ENCODE measurements at regions not wholly inside any gene's neighbourhood (a gene's known extent, or its start where the extent isn't known, plus 50 kb on each side); places are given as distances from the start of the nearest gene placed in this dataset.

DNA sequence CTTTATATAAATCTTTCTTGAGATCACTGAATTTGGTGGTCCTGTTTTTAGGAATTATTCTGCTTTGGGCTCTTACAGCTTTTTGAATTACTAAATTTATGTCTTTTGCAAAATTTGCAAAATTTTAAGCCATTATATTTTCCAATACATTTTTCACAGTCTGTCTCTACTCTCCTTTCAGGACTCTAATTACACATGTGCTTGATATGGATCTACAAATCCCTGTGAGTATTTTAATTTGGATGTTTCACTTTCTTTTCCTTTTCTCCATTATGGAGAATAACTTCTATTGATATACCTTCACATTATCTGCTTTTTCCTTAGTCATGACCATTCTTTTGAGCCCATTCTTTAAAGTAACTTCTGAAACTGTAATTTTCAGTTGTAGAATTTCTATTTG, 315.4 kb downstream of the DCAF12L2 start:
- no peaks in the 10 kb centered on the region for H3K36me3 ChIP-seq (ENCODE audit: insufficient read depth, low read length)
- no peaks in the 10 kb centered on the region for H3K4me1 ChIP-seq (ENCODE audit: insufficient read depth, low read length)
- no peak overlapping the region for H3K9ac ChIP-seq (ENCODE audit: low read depth, low read length)
- no peaks in the 10 kb centered on the region; the same call in 1 of the 2 replicates for H3K9me3 ChIP-seq (ENCODE audit: control insufficient read depth, insufficient read depth, low read length)

DNA sequence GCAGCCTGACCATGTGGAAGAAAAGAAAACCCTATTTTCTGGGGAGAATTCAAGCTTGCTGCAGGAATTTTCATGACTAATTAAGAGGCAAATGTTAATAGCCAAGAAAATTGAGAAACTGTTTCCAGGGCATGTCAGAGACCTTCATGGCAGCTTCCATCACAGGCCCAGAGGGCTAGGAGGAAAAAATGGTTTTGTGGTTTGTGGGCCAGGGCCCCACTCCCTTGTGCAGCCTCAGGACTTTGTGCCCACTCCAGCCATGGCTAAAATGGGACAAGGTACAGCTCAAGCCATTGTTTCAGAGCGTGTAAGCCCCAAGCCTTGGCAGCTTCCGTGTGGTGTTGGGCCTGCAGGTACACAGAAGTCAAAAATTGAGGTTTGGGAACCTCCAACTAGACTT, 282.9 kb downstream of the DCAF12L2 start:
- Histone ChIP-seq H3K36me3 (ENCODE audit: insufficient read depth, low read length) (no peaks in the 10 kb centered on the region), H3K9me3 (ENCODE audit: control insufficient read depth, insufficient read depth, low read length) (no peaks in the 10 kb centered on the region), H3K4me1 (ENCODE audit: insufficient read depth, low read length) (no peaks in the 10 kb centered on the region), H3K9ac (ENCODE audit: low read depth, low read length) (no peak overlapping the region)

DNA sequence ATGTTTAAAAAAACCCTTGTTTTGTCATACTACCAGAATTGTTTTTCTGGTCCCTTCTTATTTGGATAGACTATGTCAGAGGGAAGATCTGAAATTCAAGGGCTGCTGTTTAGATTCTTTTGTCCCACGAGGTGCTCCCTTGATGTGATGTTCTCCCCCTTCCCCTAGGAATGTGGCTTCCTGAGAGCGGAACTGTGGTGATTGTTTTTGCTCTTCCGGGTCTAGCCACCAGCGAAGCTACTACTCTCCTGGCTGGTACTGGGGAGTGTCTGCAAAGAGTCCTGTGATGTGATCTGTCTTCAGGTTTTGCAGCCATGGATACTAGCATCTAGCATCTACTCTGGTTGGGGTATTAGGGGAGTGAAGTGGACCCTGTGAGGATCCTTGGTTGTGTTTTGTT, 271.1 kb downstream of the DCAF12L2 start:
- H3K9ac ChIP-seq (ENCODE audit: low read depth, low read length): no peak overlapping the region
- no peaks in the 10 kb centered on the region for H3K4me1 ChIP-seq (ENCODE audit: insufficient read depth, low read length)
- H3K9me3 ChIP-seq (ENCODE audit: control insufficient read depth, insufficient read depth, low read length): no peaks in the 10 kb centered on the region; the same call in 1 of the 2 replicates
- H3K36me3 ChIP-seq (ENCODE audit: insufficient read depth, low read length): no peaks in the 10 kb centered on the region

DNA sequence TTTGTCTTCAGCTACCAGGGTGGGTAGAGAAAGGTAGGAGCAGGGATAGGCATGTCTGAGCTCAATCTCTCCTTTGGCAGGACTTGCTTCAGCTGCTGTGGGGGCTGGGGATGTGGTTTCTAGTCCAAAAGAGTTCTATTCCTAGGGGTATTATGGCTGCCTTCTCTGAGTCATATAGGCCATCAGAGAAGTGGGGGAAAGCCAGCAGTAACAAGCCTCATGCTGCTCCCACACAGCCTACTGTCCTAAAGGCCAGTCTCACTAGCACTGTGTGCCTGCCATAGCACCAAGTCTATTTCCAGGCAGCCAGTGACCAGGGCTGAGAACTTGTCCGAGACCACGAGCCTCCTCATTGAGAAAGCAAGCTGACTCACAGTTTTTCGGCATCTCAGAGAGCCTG, 270.6 kb downstream of the DCAF12L2 start:
- H3K9ac ChIP-seq (ENCODE audit: low read depth, low read length): no peak overlapping the region
- H3K4me1 ChIP-seq (ENCODE audit: insufficient read depth, low read length): no peaks in the 10 kb centered on the region
- no peaks in the 10 kb centered on the region; the same call in 1 of the 2 replicates for H3K9me3 ChIP-seq (ENCODE audit: control insufficient read depth, insufficient read depth, low read length)
- no peaks in the 10 kb centered on the region for H3K36me3 ChIP-seq (ENCODE audit: insufficient read depth, low read length)

DNA sequence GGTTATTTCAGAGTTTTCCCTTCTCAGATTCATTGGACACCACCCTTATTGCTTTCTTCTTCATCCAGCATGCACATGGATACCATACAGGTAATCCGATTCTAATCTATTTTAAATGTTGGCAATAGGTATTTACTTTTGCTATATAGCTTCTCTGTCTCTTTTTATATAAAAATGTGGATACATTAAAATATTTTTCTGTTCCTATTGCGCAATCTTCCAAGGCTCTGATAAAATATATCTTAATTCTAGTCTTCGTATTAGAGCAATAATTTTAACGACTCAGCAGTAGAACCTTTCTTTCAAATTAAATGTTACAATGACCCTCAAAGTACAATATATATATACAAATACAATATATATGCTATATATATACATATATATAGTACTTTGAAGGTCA, 239.8 kb downstream of the DCAF12L2 start:
- Histone ChIP-seq H3K4me1 (ENCODE audit: insufficient read depth, low read length) (no peaks in the 10 kb centered on the region), H3K36me3 (ENCODE audit: insufficient read depth, low read length) (no peaks in the 10 kb centered on the region), H3K9ac (ENCODE audit: low read depth, low read length) (no peak overlapping the region), H3K9me3 (ENCODE audit: control insufficient read depth, insufficient read depth, low read length) (no peaks in the 10 kb centered on the region)

DNA sequence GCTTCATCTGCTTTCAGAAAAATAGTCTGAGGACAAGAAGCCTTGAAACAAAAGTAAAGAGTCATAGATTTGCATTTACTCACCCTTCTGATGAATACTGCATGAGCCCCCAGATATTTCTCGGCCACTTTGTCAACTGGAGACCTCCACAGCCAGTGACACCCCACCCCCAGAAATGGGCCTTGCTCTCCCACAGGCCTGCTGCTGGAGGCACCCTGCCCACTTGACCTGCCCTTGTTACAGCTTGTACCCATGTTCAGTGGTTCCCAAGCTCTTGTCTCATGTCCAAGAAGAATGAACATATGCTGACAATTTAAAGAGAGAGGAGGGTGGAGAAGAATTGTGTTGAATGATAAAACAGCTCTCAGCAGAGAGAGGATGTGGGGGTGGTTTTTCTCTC, 225.1 kb downstream of the DCAF12L2 start:
- 0 out of 2 replicates have a peak, but pooled peaks cover 4% of the 10 kb centered on the region for H3K9me3 ChIP-seq (ENCODE audit: control insufficient read depth, insufficient read depth, low read length)
- no peaks in the 10 kb centered on the region for H3K36me3 ChIP-seq (ENCODE audit: insufficient read depth, low read length)
- no peaks in the 10 kb centered on the region for H3K4me1 ChIP-seq (ENCODE audit: insufficient read depth, low read length)
- no peak overlapping the region for H3K9ac ChIP-seq (ENCODE audit: low read depth, low read length)

DNA sequence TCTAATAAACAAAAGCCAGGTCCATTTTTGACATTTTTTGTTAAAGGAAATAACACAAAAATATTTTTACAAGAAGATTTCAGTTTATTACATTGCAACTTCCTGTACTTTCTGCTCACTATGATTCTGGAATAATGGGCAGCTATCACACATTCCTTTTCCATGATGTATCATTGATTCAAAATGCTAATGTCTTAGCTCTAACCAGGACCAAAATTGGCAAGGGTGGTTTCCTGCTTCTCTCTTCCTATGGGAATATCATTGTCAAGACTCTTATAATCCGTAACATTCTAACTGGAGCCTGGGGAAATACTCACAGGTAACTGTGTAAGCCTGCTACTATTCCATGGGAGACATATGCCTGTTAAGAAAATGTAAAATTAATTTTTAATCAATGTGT, 218.6 kb downstream of the DCAF12L2 start:
- no peaks in the 10 kb centered on the region for H3K36me3 ChIP-seq (ENCODE audit: insufficient read depth, low read length)
- H3K9me3 ChIP-seq (ENCODE audit: control insufficient read depth, insufficient read depth, low read length): no peaks in the 10 kb centered on the region

DNA sequence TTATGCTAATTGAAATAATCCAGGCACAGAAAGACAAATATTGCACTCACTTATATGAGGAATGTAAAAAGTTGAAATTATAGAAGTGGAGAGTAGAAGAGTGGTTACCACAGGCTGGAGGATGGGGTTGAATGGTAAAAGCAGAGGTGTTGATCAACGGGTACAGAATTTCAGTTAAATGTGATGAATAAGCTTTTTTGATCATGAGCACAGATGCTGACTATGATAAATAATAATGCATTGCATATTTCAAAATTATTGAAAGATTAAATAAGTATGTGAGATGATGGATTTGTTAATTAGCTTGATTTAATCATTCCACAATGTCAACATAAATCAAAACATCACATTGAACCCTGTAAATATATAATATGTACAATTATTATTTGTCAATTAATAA, 213.1 kb downstream of the DCAF12L2 start:
- no peaks in the 10 kb centered on the region for H3K4me1 ChIP-seq (ENCODE audit: insufficient read depth, low read length)
- H3K9ac ChIP-seq (ENCODE audit: low read depth, low read length): no peak overlapping the region
- no peaks in the 10 kb centered on the region for H3K36me3 ChIP-seq (ENCODE audit: insufficient read depth, low read length)
- no peaks in the 10 kb centered on the region for H3K9me3 ChIP-seq (ENCODE audit: control insufficient read depth, insufficient read depth, low read length)

More for the DNA sequence above, 218.6 kb downstream of the DCAF12L2 start:
- no peaks in the 10 kb centered on the region for H3K4me1 ChIP-seq (ENCODE audit: insufficient read depth, low read length)
- H3K9ac ChIP-seq (ENCODE audit: low read depth, low read length): no peak overlapping the region

DNA sequence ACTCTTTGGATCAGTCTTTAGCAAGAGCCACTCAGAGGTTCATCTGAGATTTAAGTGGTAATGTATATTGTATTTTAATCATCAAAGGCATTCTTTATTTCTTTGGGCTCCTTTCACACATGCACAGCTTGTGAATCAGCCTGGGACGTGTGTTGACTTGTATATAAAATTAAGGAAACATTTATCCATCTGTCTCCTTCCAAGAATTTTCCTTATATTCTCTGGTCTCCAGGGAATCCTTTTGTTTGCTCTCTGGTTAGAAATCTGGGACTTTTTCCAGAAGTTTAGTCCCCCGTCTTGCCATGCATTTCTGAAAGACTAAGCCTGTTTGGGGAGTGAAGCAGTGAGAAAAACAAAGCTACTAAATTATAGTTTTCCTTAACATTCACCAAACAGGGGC, 212.3 kb downstream of the DCAF12L2 start:
- H3K9ac ChIP-seq (ENCODE audit: low read depth, low read length): no peak overlapping the region
- no peaks in the 10 kb centered on the region for H3K36me3 ChIP-seq (ENCODE audit: insufficient read depth, low read length)
- no peaks in the 10 kb centered on the region for H3K4me1 ChIP-seq (ENCODE audit: insufficient read depth, low read length)
- H3K9me3 ChIP-seq (ENCODE audit: control insufficient read depth, insufficient read depth, low read length): no peaks in the 10 kb centered on the region

DNA sequence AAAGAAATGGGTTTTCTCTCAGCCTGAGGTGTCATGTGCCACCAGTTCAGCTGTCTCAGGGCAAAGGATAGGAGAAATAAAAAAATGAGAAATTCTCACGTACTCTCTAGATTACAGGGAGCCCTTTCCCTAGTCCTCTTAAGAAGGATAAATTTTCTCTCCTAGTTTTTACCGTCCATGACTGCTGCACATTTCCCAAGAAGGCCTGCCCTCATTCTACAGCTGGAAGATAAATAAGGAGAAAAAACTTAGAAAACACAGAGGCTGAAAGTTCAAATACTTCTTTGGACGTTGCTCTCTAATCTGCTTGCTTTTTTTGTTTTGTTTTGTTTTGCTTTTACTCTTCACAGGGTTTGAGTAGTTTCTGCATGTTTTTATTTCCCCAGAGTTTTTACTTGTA, 211.9 kb downstream of the DCAF12L2 start:
- Histone ChIP-seq H3K9me3 (ENCODE audit: control insufficient read depth, insufficient read depth, low read length) (no peaks in the 10 kb centered on the region), H3K4me1 (ENCODE audit: insufficient read depth, low read length) (no peaks in the 10 kb centered on the region), H3K36me3 (ENCODE audit: insufficient read depth, low read length) (no peaks in the 10 kb centered on the region)

DNA sequence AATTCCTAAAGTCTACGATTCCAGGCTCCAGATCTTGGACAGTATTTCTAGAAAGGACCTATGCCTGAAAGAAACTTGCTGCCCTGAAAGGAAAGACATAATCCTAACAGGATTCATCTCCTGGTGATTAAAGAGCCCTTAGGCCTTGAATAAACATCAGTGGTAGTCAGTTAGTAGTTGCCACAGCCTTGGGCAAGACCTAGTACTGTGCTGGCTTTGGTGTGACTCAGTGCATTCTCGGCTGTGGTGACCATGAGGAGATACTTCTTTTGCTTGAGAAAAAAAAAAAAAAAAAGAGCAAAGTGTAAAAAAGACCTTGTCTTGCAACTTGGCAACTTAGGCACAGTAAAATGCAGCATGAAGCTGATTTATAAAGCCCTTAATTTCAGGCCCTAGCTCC, 188.2 kb downstream of the DCAF12L2 start:
- H3K36me3 ChIP-seq (ENCODE audit: insufficient read depth, low read length): no peaks in the 10 kb centered on the region
- no peaks in the 10 kb centered on the region for H3K9me3 ChIP-seq (ENCODE audit: control insufficient read depth, insufficient read depth, low read length)
- no peaks in the 10 kb centered on the region for H3K4me1 ChIP-seq (ENCODE audit: insufficient read depth, low read length)
- H3K9ac ChIP-seq (ENCODE audit: low read depth, low read length): no peak overlapping the region

More for the DNA sequence above, 211.9 kb downstream of the DCAF12L2 start:
- no peak overlapping the region for H3K9ac ChIP-seq (ENCODE audit: low read depth, low read length)

DNA sequence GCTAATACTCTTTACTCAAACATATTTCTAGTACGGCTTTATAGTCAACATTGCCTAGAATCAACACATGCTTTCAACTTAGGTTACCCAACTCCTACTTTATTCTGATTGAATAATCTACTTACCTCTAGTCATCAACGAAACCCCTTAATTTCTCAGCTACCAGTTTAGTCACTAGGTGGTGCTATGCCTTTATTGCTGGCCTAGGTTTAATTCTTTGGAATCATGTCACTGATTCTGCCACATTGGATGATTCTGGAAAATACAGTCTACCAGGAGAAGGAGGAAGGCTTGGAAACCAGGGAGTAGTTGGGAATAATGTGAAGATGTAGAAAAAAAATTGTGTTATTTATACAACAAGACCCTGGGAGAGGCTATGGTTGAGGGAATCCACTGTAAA, 167.7 kb downstream of the DCAF12L2 start:
- no peaks in the 10 kb centered on the region for H3K9me3 ChIP-seq (ENCODE audit: control insufficient read depth, insufficient read depth, low read length)
- H3K36me3 ChIP-seq (ENCODE audit: insufficient read depth, low read length): no peaks in the 10 kb centered on the region
- H3K9ac ChIP-seq (ENCODE audit: low read depth, low read length): no peak overlapping the region
- no peaks in the 10 kb centered on the region for H3K4me1 ChIP-seq (ENCODE audit: insufficient read depth, low read length)

DNA sequence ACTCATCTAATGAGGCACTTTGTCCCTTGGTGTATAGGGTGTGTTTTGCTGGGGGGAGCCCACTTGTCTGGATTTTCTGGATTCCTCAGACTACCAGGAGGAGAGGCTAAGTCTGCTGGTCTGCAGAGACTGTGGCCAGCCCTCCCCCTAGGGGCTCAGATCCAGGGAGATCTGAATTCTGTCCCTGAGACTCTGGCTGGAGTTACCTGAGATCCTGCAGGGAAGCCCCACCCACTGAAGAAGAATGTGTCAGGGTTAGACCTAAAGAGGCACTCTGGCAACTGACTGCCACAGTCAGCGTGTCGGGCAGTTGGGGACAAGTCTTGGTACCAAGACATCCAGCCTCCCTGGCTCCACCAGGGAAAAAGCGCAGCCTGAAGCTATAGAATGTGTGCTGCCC, 138.9 kb downstream of the DCAF12L2 start:
- Histone ChIP-seq H3K9me3 (ENCODE audit: control insufficient read depth, insufficient read depth, low read length) (no peaks in the 10 kb centered on the region; the same call in 1 of the 2 replicates), H3K9ac (ENCODE audit: low read depth, low read length) (no peak overlapping the region), H3K36me3 (ENCODE audit: insufficient read depth, low read length) (no peaks in the 10 kb centered on the region), H3K4me1 (ENCODE audit: insufficient read depth, low read length) (peaks cover 6% of the 10 kb centered on the region; the same call in 1 of the 2 replicates)

DNA sequence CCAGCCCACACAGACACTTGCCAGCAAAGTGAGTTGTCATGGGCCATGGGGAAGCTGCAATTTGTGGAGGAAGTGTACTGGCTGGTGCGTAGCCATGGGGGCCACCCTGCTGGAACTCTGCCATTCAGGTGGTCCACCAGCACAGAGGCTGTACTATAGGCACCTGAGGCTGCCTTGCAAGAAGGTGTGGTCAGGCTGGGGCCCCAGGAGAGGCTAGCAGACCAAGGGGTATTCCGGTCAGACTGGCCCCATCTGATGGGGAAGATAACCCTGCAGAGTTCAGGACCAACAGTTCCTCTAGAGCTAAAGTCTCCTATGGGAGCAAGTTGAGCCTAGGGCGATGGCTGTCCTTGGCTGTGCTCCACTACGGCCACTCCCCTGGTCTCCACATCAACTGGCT, 136.1 kb downstream of the DCAF12L2 start:
- H3K36me3 ChIP-seq (ENCODE audit: insufficient read depth, low read length): no peaks in the 10 kb centered on the region
- H3K9me3 ChIP-seq (ENCODE audit: control insufficient read depth, insufficient read depth, low read length): no peaks in the 10 kb centered on the region
- H3K4me1 ChIP-seq (ENCODE audit: insufficient read depth, low read length): peaks cover 6% of the 10 kb centered on the region; the same call in 1 of the 2 replicates
- no peak overlapping the region for H3K9ac ChIP-seq (ENCODE audit: low read depth, low read length)

DNA sequence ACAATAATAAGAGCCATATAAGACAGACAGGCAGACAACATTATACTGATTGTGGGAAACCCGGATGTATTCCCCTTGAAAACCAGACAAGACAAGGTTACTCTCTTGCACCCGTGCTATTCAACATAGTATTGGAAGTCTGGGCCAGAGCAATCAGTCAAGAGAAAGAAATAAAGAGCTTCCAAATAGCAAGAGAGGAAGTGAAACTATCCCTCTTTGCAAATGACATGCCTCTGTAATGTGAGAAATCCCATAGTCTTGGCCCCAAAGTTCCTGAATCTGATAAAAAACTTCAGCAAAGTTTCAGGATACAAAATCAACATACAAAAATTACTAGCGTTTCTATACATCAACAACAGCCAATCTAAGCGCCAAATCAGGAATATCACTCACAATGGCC, 102.1 kb downstream of the DCAF12L2 start:
- Histone ChIP-seq H3K36me3 (ENCODE audit: insufficient read depth, low read length) (no peaks in the 10 kb centered on the region), H3K9ac (ENCODE audit: low read depth, low read length) (no peak overlapping the region), H3K9me3 (ENCODE audit: control insufficient read depth, insufficient read depth, low read length) (no peaks in the 10 kb centered on the region; the same call in 1 of the 2 replicates), H3K4me1 (ENCODE audit: insufficient read depth, low read length) (no peaks in the 10 kb centered on the region; the same call in 1 of the 2 replicates)

Data from ES-I3 (cell line).